ENCODE measurements at regions not wholly inside any gene's neighbourhood (a gene's known extent, or its start where the extent isn't known, plus 50 kb on each side); places are given as distances from the start of the nearest gene placed in this dataset.
A peak's percentile ranks its signal among the peaks of the same experiment; 100 is the strongest.

DNA sequence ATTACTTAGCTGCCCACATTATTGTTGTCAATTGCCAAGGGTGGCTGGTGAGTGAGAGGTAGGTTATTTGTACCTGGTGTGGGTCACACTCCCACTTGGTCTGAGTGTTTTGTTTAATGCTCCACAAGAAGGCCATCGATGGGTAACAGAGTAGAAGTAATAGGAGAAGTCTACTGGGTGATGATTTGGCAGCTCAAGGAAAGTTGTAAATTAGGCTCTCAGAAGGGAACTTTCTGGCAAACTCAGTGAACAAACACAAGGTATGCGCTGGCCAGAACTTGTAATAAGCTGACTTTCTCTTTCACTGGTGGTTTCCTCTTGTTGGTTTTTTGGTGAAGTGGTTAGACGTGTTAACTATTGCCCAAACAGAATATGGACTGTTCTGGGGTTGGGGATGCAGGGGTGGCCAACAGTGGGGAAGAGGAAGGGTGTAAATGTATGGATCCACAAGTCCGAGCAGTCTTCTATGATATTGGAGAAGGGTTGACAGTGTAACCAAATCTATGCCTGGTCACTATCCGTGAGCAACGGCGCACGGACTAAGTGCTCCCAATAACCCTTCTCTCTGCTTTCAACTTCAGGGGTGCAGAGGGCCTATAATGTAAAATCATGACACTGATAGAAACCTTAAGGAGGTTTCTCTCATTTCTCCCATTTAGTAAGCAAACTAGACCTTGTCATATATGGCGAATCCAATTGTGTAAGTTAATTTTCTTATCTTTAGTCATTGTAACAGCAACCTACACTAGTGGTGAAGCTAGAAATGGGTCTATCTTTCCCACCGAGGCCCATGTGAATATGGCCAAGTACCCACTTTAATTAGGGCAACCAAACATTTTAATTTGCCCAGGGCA is 212.8 kb downstream of the PTEN start:
- POLR2A ChIA-PET, result no interaction called here
- H3K27ac Mint-ChIP-seq (ENCODE audit: unreplicated experiment), result no peak overlapping the region
- no peak overlapping the region for H3K4me3 Mint-ChIP-seq (ENCODE audit: unreplicated experiment)
- H3K27me3 ChIP-seq (replicated peaks; ENCODE audit: control insufficient read depth, insufficient read depth, low read length), result no peaks in the 10 kb centered on the region
- no peaks in the 10 kb centered on the region for H3K27me3 Mint-ChIP-seq (ENCODE audit: insufficient read depth, unreplicated experiment)
- no TSS peak for BruUV-seq (replicated peaks)
- H3K4me1 ChIP-seq, result peaks cover 26% of the 10 kb centered on the region
- intact Hi-C loops (cut with micrococcal nuclease; ENCODE audit: unreplicated experiment), result no loop called here
- CTCF ChIA-PET, result no interaction called here
- no peaks in the 10 kb centered on the region for H3K9me3 Mint-ChIP-seq (ENCODE audit: unreplicated experiment)
- H3K4me3 ChIP-seq (ENCODE audit: low read depth, low read length), result no peak overlapping the region
- no peaks in the 10 kb centered on the region for H3K9me3 ChIP-seq
- no peaks in the 10 kb centered on the region for H3K36me3 Mint-ChIP-seq (ENCODE audit: insufficient read depth, unreplicated experiment)
- no peaks in the 10 kb centered on the region for H3K36me3 ChIP-seq (ENCODE audit: control insufficient read depth, insufficient read depth, low read length)
- no peak for DNase-seq
- peaks cover 17% of the 10 kb centered on the region for H3K4me1 Mint-ChIP-seq (ENCODE audit: low read depth, unreplicated experiment)
- TF ChIP-seq, protein P1, sequence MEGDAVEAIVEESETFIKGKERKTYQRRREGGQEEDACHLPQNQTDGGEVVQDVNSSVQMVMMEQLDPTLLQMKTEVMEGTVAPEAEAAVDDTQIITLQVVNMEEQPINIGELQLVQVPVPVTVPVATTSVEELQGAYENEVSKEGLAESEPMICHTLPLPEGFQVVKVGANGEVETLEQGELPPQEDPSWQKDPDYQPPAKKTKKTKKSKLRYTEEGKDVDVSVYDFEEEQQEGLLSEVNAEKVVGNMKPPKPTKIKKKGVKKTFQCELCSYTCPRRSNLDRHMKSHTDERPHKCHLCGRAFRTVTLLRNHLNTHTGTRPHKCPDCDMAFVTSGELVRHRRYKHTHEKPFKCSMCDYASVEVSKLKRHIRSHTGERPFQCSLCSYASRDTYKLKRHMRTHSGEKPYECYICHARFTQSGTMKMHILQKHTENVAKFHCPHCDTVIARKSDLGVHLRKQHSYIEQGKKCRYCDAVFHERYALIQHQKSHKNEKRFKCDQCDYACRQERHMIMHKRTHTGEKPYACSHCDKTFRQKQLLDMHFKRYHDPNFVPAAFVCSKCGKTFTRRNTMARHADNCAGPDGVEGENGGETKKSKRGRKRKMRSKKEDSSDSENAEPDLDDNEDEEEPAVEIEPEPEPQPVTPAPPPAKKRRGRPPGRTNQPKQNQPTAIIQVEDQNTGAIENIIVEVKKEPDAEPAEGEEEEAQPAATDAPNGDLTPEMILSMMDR (IDR thresholded peaks at IDR 0.05; ENCODE audit: insufficient read depth in 1 of 2, low read depth in 1 of 2, low read length in 1 of 2, severe bottlenecking in 1 of 2, unreplicated experiment in 1 of 2), result no peak

DNA sequence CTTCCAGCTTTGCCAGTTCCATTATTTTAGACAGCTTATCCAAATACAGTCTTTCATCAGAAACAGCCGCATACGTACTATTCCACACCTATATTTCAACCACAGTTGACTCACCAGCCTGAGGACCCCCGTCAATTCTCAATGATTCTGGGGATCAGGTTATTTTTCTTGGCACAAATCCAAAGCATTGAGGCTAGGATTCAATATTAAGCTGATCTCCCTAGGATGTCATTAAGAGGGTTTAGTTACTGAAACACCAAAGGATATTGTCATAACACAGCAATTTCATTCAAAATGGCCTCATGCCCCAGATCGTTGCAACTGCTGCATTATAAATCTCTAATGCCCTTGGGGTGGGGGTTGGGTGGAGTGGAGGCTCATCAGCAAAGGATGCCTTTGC is 214.6 kb downstream of the PTEN start:
- POLR2A ChIA-PET, result no interaction called here
- H3K4me1 Mint-ChIP-seq (ENCODE audit: low read depth, unreplicated experiment), result peaks cover 18% of the 10 kb centered on the region
- BruUV-seq (replicated peaks), result no TSS peak
- Histone ChIP-seq H3K4me3 (ENCODE audit: low read depth, low read length) (no peak overlapping the region), H3K4me1 (peaks cover 22% of the 10 kb centered on the region), H3K36me3 (ENCODE audit: control insufficient read depth, insufficient read depth, low read length) (no peaks in the 10 kb centered on the region), H3K9me3 (no peaks in the 10 kb centered on the region), H3K27me3 (replicated peaks; ENCODE audit: control insufficient read depth, insufficient read depth, low read length) (no peaks in the 10 kb centered on the region)
- H3K27ac Mint-ChIP-seq (ENCODE audit: unreplicated experiment), result no peak overlapping the region
- H3K4me3 Mint-ChIP-seq (ENCODE audit: unreplicated experiment), result no peak overlapping the region
- no peak for DNase-seq
- TF ChIP-seq, protein P1 (IDR thresholded peaks at IDR 0.05; ENCODE audit: insufficient read depth in 1 of 2, low read depth in 1 of 2, low read length in 1 of 2, severe bottlenecking in 1 of 2, unreplicated experiment in 1 of 2), result no peak
- CTCF ChIA-PET, result no interaction called here
- H3K36me3 Mint-ChIP-seq (ENCODE audit: insufficient read depth, unreplicated experiment), result no peaks in the 10 kb centered on the region
- no peaks in the 10 kb centered on the region for H3K27me3 Mint-ChIP-seq (ENCODE audit: insufficient read depth, unreplicated experiment)
- intact Hi-C loops (cut with micrococcal nuclease; ENCODE audit: unreplicated experiment), result no loop called here
- H3K9me3 Mint-ChIP-seq (ENCODE audit: unreplicated experiment), result no peaks in the 10 kb centered on the region

DNA sequence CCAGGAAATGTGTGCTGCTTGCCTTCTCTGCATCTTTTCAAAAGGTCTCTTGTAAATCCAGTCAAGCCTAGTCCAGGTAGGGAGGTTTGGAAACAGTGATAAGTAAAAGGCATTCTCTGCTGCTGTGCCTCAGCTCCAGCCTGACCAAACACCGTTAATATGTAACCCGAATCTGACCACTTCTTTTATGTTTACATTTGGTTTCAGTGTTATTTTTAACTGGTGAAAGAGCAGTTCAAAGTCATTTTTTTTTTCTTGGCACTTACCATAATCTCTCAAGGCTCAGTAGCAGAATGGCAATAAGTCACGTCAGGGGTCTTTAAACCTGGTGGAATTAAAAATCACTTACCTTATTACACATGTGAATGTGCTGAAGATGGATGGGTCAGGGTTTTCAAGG is 216.8 kb downstream of the PTEN start:
- no peaks in the 10 kb centered on the region for H3K36me3 ChIP-seq (ENCODE audit: control insufficient read depth, insufficient read depth, low read length)
- no TSS peak for BruUV-seq (replicated peaks)
- no peaks in the 10 kb centered on the region for H3K9me3 ChIP-seq
- intact Hi-C loops (cut with micrococcal nuclease; ENCODE audit: unreplicated experiment), result no loop called here
- Mint-ChIP-seq H3K36me3 (ENCODE audit: insufficient read depth, unreplicated experiment) (no peaks in the 10 kb centered on the region), H3K4me1 (ENCODE audit: low read depth, unreplicated experiment) (peaks cover 18% of the 10 kb centered on the region), H3K4me3 (ENCODE audit: unreplicated experiment) (peak overlapping the region; percentile 30), H3K9me3 (ENCODE audit: unreplicated experiment) (no peaks in the 10 kb centered on the region), H3K27ac (ENCODE audit: unreplicated experiment) (no peak overlapping the region), H3K27me3 (ENCODE audit: insufficient read depth, unreplicated experiment) (no peaks in the 10 kb centered on the region)
- ChIA-PET POLR2A (no interaction called here), CTCF (interaction anchor here (0.6 kb wide), 1 partner anchor 309 kb away, joined by 3 read pairs; no protein-coding TSS in a partner anchor)
- TF ChIP-seq, protein P1 (IDR thresholded peaks at IDR 0.05; ENCODE audit: insufficient read depth in 1 of 2, low read depth in 1 of 2, low read length in 1 of 2, severe bottlenecking in 1 of 2, unreplicated experiment in 1 of 2), result no peak
- no peaks in the 10 kb centered on the region for H3K27me3 ChIP-seq (replicated peaks; ENCODE audit: control insufficient read depth, insufficient read depth, low read length)
- peaks cover 22% of the 10 kb centered on the region for H3K4me1 ChIP-seq
- H3K4me3 ChIP-seq (ENCODE audit: low read depth, low read length), result no peak overlapping the region
- DNase-seq, result peak; percentile 46 to 54
